K562 (cell line): ENCODE measurements at regions not wholly inside any gene's neighbourhood (a gene's known extent, or its start where the extent isn't known, plus 50 kb on each side); places are given as distances from the start of the nearest gene placed in this dataset.

Source experiments
- ATAC-seq: fragments of 200-7000 bp; cut with Tn5 transposase; 3 replicates; pipeline ENCODE4 v1.9.1; 2020; ENCODE audit warnings: moderate library complexity
- BruUV-seq: library from RNA; stranded (reverse); fragments of 400-500 nt; replicated peaks from 2 replicates; lab custom pipeline; 2021; lab: Mats Ljungman, UMichigan
- CTCF ChIA-PET: fragments of 300-600 bp; formaldehyde crosslinking; extraction: SDS; loops from one replicate; lab custom pipeline; 2021; ENCODE audit warnings: low intra/inter-chr PET ratio; lab: Yijun Ruan, JAX
- POLR2A ChIA-PET: fragments of 300-600, 350-650 bp; sonication (Branson Sonifier 250); formaldehyde crosslinking; extraction: SDS; loops from one replicate; lab custom pipeline; 2021; ENCODE audit warnings: antibody characterized with exemption, inconsistent platforms; lab: Yijun Ruan, JAX
- DNase-seq, 4 experiments: peaks; one replicate each; pipeline versions ENCODE4 v3.0.0 to v3.0.0-alpha.2; 2011 to 2018; ENCODE audit warnings: low spot score in 3 of 4, mixed read lengths in 3 of 4; ENCODE audit errors: extremely low read depth in 1 of 4
- FAIRE-seq: peaks from 2 replicates; lab custom pipeline; 2011; peaks lifted over from hg19 to GRCh38; lab: Jason Lieb, UNC
- H2AFZ ChIP-seq: 2 replicates; pipeline ENCODE4 v1.6.0; 2011; ENCODE audit warnings: low read depth, low read length, control low read depth, inconsistent platforms
- H3K27ac ChIP-seq: fragments of 200-600 bp; 3 replicates; pipeline ENCODE4 v1.8.0; 2011; ENCODE audit warnings: low read depth, mild to moderate bottlenecking, control low read depth, inconsistent platforms, low read length, moderate library complexity, mixed read lengths; ENCODE audit errors: extremely low read depth
- H3K27me3 ChIP-seq, 2 experiments: fragments of 300-600 bp in 1 of 2; 2 replicates in 1 of 2; 3 replicates in 1 of 2; pipeline versions ENCODE4 v1.6.0 to v1.8.0; 2011; ENCODE audit warnings: inconsistent platforms in 2 of 2, low read length in 2 of 2, mild to moderate bottlenecking in 1 of 2, mixed read lengths in 1 of 2, moderate library complexity in 1 of 2; ENCODE audit not compliant: control insufficient read depth in 2 of 2, insufficient read depth in 2 of 2
- H3K36me3 ChIP-seq: fragments of 300-600 bp; 3 replicates; pipeline ENCODE4 v1.8.0; 2011; ENCODE audit warnings: mild to moderate bottlenecking, low read length, inconsistent platforms; ENCODE audit not compliant: control insufficient read depth, insufficient read depth
- H3K4me1 ChIP-seq, 2 experiments: fragments of 200-600 bp in 1 of 2; replicated peaks in 1 of 2; 2 replicates in 1 of 2; 3 replicates in 1 of 2; pipeline versions ENCODE4 v1.5.1 to v1.8.0; 2011; ENCODE audit warnings: inconsistent platforms in 2 of 2, low read length in 2 of 2, mild to moderate bottlenecking in 1 of 2, mixed read lengths in 1 of 2, moderate library complexity in 1 of 2; ENCODE audit not compliant: control insufficient read depth in 2 of 2, insufficient read depth in 2 of 2
- H3K4me2 ChIP-seq: 2 replicates; pipeline ENCODE4 v1.6.1; 2011; ENCODE audit warnings: low read length, control low read depth, inconsistent platforms, mixed read lengths; ENCODE audit not compliant: insufficient read depth
- H3K4me3 ChIP-seq: fragments of 200-600 bp; sonication (generic), shearing (Covaris generic); 2 replicates; pipeline ENCODE4 v1.5.1; 2016; ENCODE audit warnings: control low read depth, inconsistent platforms
- H3K79me2 ChIP-seq: fragments of 200-600 bp; 3 replicates; pipeline ENCODE4 v1.8.0; 2011; ENCODE audit warnings: low read length, inconsistent platforms; ENCODE audit not compliant: control insufficient read depth, insufficient read depth
- H3K9ac ChIP-seq, 2 experiments: 2 replicates each; pipeline versions ENCODE4 v1.6.0 to v1.6.1; 2011; ENCODE audit warnings: low read depth in 2 of 2, low read length in 2 of 2, control low read depth in 1 of 2, inconsistent platforms in 1 of 2, mild to moderate bottlenecking in 1 of 2, mixed read lengths in 1 of 2; ENCODE audit not compliant: insufficient read depth in 1 of 2
- H3K9me1 ChIP-seq: one replicate; pipeline ENCODE4 v1.6.0; 2011; ENCODE audit warnings: inconsistent platforms, mild to moderate bottlenecking, low read length, moderate library complexity; ENCODE audit not compliant: control insufficient read depth, insufficient read depth
- H3K9me3 ChIP-seq: replicated peaks from 2 replicates; pipeline ENCODE4 v1.5.1; 2011; ENCODE audit warnings: low read depth, low read length, inconsistent platforms; ENCODE audit not compliant: control insufficient read depth, insufficient read depth
- H4K20me1 ChIP-seq: replicated peaks from 2 replicates; pipeline ENCODE4 v1.6.1; 2011; ENCODE audit warnings: low read length, inconsistent platforms, mixed read lengths; ENCODE audit not compliant: control insufficient read depth, insufficient read depth
- ARHGAP35 ChIP-seq: fragments of 450-650 bp; IDR thresholded peaks from 2 replicates; pipeline ENCODE4 v1.6.1; 2018; ENCODE audit not compliant: partially characterized antibody
- BCL6 ChIP-seq: fragments of 250-450 bp; sonication (Bioruptor Pico); IDR thresholded peaks from 2 replicates; pipeline ENCODE4 v1.4.0; 2020
- BRCA1 ChIP-seq, 2 experiments: fragments of 450-650 bp in 1 of 2; sonication (generic) in 1 of 2; formaldehyde crosslinking in 1 of 2; IDR thresholded peaks; 2 replicates each; pipeline versions ENCODE4 v1.5.0 to v1.6.1; 2017 to 2020; ENCODE audit warnings: mild to moderate bottlenecking in 1 of 2, missing genetic modification reagents in 1 of 2
- COPS2 ChIP-seq: fragments of 450-650 bp; conservative IDR thresholded peaks from 2 replicates; pipeline ENCODE4 v1.6.1; 2016; ENCODE audit warnings: mild to moderate bottlenecking, moderate library complexity
- DMBX1 ChIP-seq: fragments of 250-450 bp; sonication (Bioruptor Pico); IDR thresholded peaks from 2 replicates; pipeline ENCODE4 v1.8.0; 2022; ENCODE audit warnings: inconsistent platforms, mild to moderate bottlenecking, moderate library complexity, borderline replicate concordance
- EP400 ChIP-seq: fragments of 450-650 bp; IDR thresholded peaks from 2 replicates; pipeline ENCODE4 v1.6.1; 2017; ENCODE audit warnings: antibody characterized with exemption, mild to moderate bottlenecking, moderate library complexity
- JUND ChIP-seq, 2 experiments: IDR thresholded peaks; 2 replicates in 1 of 2; 3 replicates in 1 of 2; pipeline ENCODE4 v1.6.1; 2011; ENCODE audit warnings: borderline replicate concordance in 2 of 2, low read depth in 2 of 2, low read length in 2 of 2, improper control_type of control experiment in 1 of 2, missing biosample characterization in 1 of 2, missing genetic modification characterization in 1 of 2, missing genetic modification reagents in 1 of 2
- LCOR ChIP-seq: sonication (generic); formaldehyde crosslinking; IDR thresholded peaks from 2 replicates; pipeline ENCODE4 v1.8.0; 2022; ENCODE audit warnings: mild to moderate bottlenecking, missing genetic modification reagents
- NR1H2 ChIP-seq: sonication (generic); formaldehyde crosslinking; IDR thresholded peaks from 2 replicates; pipeline ENCODE4 v1.4.0; 2020; ENCODE audit warnings: mild to moderate bottlenecking, missing genetic modification reagents
- SMARCC2 ChIP-seq: fragments of 450-650 bp; IDR thresholded peaks from 2 replicates; pipeline ENCODE4 v1.6.1; 2017; ENCODE audit warnings: antibody characterized with exemption, moderate library complexity, mild to moderate bottlenecking, low read depth
- WGBS: fragments of 100-300 bp; shearing (Covaris generic); methylation state at CpG from one replicate; pipeline ENCODE4 v1.1.6; 2016; ENCODE audit warnings: low coverage, mixed read lengths; ENCODE audit not compliant: insufficient coverage; ENCODE audit errors: missing lambda C conversion rate; 5-methylcytosine and 5-hydroxymethylcytosine counted together
- in situ Hi-C: fragments of 300-500 bp; cut with MboI; formaldehyde crosslinking; loops from 4 replicates; pipeline ENCODE4 v1.15.0; 2018; ENCODE audit warnings: inconsistent platforms, mixed read lengths
- intact Hi-C: fragments of 100-400 bp; cut with micrococcal nuclease; formaldehyde crosslinking; loops from 2 replicates; pipeline ENCODE4 v1.14.2; 2022
- TF ChIP-seq, protein P1 (sequence below): IDR thresholded peaks from 2 replicates; pipeline ENCODE4 v1.6.1; 2016; ENCODE audit warnings: missing genetic modification characterization, missing compliant biosample characterization
- TF ChIP-seq, protein P2 (sequence below): IDR thresholded peaks from 2 replicates; pipeline ENCODE4 v1.6.1; 2012; ENCODE audit warnings: low read depth, low read length, improper control_type of control experiment, borderline replicate concordance
- TF ChIP-seq, protein P3 (sequence below): fragments of 200-800 bp; sonication (Bioruptor generic); IDR thresholded peaks from 2 replicates; pipeline ENCODE4 v1.6.1; 2017; ENCODE audit warnings: missing genetic modification characterization, missing compliant biosample characterization
- TF ChIP-seq, protein P4 (sequence below): IDR thresholded peaks from 3 replicates; pipeline ENCODE4 v1.6.1; 2011; ENCODE audit warnings: borderline replicate concordance, mild to moderate bottlenecking, moderate library complexity; ENCODE audit not compliant: insufficient read length; ENCODE audit errors: extremely low read depth

DNA sequence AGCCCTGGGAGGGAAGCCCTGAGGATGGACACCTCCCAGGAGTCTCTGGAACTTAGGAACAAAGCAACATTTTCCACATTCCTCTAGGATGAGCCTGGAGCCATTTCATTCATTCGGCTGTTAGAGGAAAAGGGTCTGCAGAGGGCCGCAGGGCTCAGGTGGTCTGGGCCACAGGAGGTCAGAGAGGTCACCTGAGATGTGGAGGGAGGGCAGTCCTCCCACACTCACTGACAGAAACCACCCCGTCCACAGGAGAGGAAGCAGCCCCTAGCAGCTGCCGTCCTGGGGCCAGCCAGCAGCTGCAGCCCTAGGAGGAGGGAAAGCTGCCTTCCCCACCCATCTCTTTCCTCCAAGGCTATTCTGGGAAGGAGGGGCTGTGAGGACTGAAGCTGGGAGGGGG lies 207.0 kb downstream of the CDC5L start:
- no peaks in the 10 kb centered on the region for H3K9me3 ChIP-seq
- intact Hi-C loops (no loop called here), in situ Hi-C loops (no loop called here)
- H3K9ac ChIP-seq = no peak overlapping the region
- no peaks in the 10 kb centered on the region for H3K4me1 ChIP-seq
- H4K20me1 ChIP-seq = no peaks in the 10 kb centered on the region
- H3K79me2 ChIP-seq = no peaks in the 10 kb centered on the region
- BruUV-seq = no TSS peak
- no peak overlapping the region for H3K27ac ChIP-seq
- H2AFZ ChIP-seq = no peak overlapping the region
- ChIA-PET POLR2A (no interaction called here), CTCF (no interaction called here)
- no peak overlapping the region for H3K4me3 ChIP-seq
- DNase-seq (no peak), FAIRE-seq (no peak), ATAC-seq (no peak)
- no peak for TF ChIP-seq EP400
- no peak for TF ChIP-seq SMARCC2
- TF ChIP-seq JUND (IDR thresholded peaks at IDR 0.05; ENCODE audit: borderline replicate concordance, low read depth, low read length) = no peak
- TF ChIP-seq JUND (tag; IDR thresholded peaks at IDR 0.05; ENCODE audit: borderline replicate concordance, low read depth, low read length) = no peak
- TF ChIP-seq COPS2 = no peak
- TF ChIP-seq, protein P1, sequence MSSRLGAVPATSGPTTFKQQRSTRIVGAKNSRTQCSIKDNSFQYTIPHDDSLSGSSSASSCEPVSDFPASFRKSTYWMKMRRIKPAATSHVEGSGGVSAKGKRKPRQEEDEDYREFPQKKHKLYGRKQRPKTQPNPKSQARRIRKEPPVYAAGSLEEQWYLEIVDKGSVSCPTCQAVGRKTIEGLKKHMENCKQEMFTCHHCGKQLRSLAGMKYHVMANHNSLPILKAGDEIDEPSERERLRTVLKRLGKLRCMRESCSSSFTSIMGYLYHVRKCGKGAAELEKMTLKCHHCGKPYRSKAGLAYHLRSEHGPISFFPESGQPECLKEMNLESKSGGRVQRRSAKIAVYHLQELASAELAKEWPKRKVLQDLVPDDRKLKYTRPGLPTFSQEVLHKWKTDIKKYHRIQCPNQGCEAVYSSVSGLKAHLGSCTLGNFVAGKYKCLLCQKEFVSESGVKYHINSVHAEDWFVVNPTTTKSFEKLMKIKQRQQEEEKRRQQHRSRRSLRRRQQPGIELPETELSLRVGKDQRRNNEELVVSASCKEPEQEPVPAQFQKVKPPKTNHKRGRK (tag) = no peak
- TF ChIP-seq, protein P2, sequence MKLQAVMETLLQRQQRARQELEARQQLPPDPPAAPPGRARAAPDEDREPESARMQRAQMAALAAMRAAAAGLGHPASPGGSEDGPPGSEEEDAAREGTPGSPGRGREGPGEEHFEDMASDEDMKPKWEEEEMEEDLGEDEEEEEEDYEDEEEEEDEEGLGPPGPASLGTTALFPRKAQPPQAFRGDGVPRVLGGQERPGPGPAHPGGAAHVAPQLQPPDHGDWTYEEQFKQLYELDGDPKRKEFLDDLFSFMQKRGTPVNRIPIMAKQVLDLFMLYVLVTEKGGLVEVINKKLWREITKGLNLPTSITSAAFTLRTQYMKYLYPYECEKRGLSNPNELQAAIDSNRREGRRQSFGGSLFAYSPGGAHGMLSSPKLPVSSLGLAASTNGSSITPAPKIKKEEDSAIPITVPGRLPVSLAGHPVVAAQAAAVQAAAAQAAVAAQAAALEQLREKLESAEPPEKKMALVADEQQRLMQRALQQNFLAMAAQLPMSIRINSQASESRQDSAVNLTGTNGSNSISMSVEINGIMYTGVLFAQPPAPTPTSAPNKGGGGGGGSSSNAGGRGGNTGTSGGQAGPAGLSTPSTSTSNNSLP = no peak
- TF ChIP-seq DMBX1 (CRISPR knock-in tag) = no peak
- no peak for TF ChIP-seq NR1H2 (CRISPR knock-in tag)
- TF ChIP-seq ARHGAP35 = no peak
- TF ChIP-seq LCOR (CRISPR knock-in tag) = no peak
- no peak for TF ChIP-seq BRCA1 (IDR thresholded peaks at IDR 0.05)
- no peak for TF ChIP-seq BRCA1 (CRISPR knock-in tag; IDR thresholded peaks at IDR 0.05)
- TF ChIP-seq, protein P3, sequence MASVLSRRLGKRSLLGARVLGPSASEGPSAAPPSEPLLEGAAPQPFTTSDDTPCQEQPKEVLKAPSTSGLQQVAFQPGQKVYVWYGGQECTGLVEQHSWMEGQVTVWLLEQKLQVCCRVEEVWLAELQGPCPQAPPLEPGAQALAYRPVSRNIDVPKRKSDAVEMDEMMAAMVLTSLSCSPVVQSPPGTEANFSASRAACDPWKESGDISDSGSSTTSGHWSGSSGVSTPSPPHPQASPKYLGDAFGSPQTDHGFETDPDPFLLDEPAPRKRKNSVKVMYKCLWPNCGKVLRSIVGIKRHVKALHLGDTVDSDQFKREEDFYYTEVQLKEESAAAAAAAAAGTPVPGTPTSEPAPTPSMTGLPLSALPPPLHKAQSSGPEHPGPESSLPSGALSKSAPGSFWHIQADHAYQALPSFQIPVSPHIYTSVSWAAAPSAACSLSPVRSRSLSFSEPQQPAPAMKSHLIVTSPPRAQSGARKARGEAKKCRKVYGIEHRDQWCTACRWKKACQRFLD = no peak
- no peak for TF ChIP-seq BCL6 (CRISPR knock-in tag)
- TF ChIP-seq, protein P4, sequence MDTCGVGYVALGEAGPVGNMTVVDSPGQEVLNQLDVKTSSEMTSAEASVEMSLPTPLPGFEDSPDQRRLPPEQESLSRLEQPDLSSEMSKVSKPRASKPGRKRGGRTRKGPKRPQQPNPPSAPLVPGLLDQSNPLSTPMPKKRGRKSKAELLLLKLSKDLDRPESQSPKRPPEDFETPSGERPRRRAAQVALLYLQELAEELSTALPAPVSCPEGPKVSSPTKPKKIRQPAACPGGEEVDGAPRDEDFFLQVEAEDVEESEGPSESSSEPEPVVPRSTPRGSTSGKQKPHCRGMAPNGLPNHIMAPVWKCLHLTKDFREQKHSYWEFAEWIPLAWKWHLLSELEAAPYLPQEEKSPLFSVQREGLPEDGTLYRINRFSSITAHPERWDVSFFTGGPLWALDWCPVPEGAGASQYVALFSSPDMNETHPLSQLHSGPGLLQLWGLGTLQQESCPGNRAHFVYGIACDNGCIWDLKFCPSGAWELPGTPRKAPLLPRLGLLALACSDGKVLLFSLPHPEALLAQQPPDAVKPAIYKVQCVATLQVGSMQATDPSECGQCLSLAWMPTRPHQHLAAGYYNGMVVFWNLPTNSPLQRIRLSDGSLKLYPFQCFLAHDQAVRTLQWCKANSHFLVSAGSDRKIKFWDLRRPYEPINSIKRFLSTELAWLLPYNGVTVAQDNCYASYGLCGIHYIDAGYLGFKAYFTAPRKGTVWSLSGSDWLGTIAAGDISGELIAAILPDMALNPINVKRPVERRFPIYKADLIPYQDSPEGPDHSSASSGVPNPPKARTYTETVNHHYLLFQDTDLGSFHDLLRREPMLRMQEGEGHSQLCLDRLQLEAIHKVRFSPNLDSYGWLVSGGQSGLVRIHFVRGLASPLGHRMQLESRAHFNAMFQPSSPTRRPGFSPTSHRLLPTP = no peak
- no peaks in the 10 kb centered on the region for H3K36me3 ChIP-seq
- WGBS = 0% methylated on average over 4 of the region's 4 CpGs
- H3K9me1 ChIP-seq = no peaks in the 10 kb centered on the region
- no peak overlapping the region for H3K4me2 ChIP-seq
- H3K27me3 ChIP-seq = no peaks in the 10 kb centered on the region; a peak in 1 of 5 replicates
